A549 (cell line): ENCODE measurements at regions not wholly inside any gene's neighbourhood (a gene's known extent, or its start where the extent isn't known, plus 50 kb on each side); places are given as distances from the start of the nearest gene placed in this dataset.

Source experiments
- ATAC-seq, 2 experiments: fragments of 200-7000 bp in 1 of 2; fragments of >200 bp in 1 of 2; cut with Nextera tagmentation in 1 of 2; cut with Tn5 transposase in 1 of 2; 3 replicates each; pipeline versions ENCODE4 v1.8.0 to v1.9.1; 2018 to 2020; ENCODE audit warnings: mild to moderate bottlenecking in 1 of 2, moderate library complexity in 1 of 2
- CTCF ChIA-PET: fragments of 300-600 bp; sonication (Branson Sonifier 250); formaldehyde crosslinking; extraction: SDS; loops from one replicate; lab custom pipeline; 2021; ENCODE audit warnings: antibody characterized with exemption, inconsistent platforms; lab: Yijun Ruan, JAX
- POLR2A ChIA-PET: fragments of 350-600 bp; formaldehyde crosslinking; extraction: SDS; loops from one replicate; lab custom pipeline; 2021; ENCODE audit warnings: antibody characterized with exemption, inconsistent platforms; lab: Yijun Ruan, JAX
- DNase-seq, 2 experiments: peaks; one replicate each; pipeline versions ENCODE4 v3.0.0 to v3.0.0-alpha.2; 2011 to 2016; ENCODE audit warnings: low read depth in 1 of 2, low spot score in 1 of 2
- FAIRE-seq: peaks from 2 replicates; lab custom pipeline; 2011; peaks lifted over from hg19 to GRCh38; lab: Jason Lieb, UNC
- H3K27ac ChIP-seq, 2 experiments: fragments of >200 bp; sonication (Bioruptor Twin); formaldehyde crosslinking; 3 replicates each; pipeline ENCODE4 v1.5.1; 2016 to 2017
- H3K4me1 ChIP-seq: fragments of >200 bp; sonication (Bioruptor Twin); formaldehyde crosslinking; 3 replicates; pipeline ENCODE4 v1.6.1; 2016
- H3K4me2 ChIP-seq: fragments of >200 bp; sonication (Bioruptor Twin); formaldehyde crosslinking; 3 replicates; pipeline ENCODE4 v1.6.1; 2016
- H3K4me3 ChIP-seq: fragments of >200 bp; sonication (Bioruptor Twin); formaldehyde crosslinking; 3 replicates; pipeline ENCODE4 v1.5.1; 2016
- H3K9me3 ChIP-seq: fragments of >200 bp; sonication (Bioruptor Twin); formaldehyde crosslinking; 3 replicates; pipeline ENCODE4 v1.6.1; 2016
- BCL3 ChIP-seq: fragments of >200 bp; sonication (Bioruptor Twin); formaldehyde crosslinking; IDR thresholded peaks from 3 replicates; pipeline ENCODE4 v1.6.1; 2016
- CTCF ChIP-seq: fragments of >200 bp; sonication (Bioruptor Twin); formaldehyde crosslinking; IDR thresholded peaks from 3 replicates; pipeline ENCODE4 v1.5.1; 2016
- EHF ChIP-seq: fragments of 250-450 bp; sonication (Bioruptor Pico); IDR thresholded peaks from 2 replicates; pipeline ENCODE4 v1.5.0; 2020; ENCODE audit warnings: mild to moderate bottlenecking
- FOSB ChIP-seq: fragments of 250-450 bp; sonication (Bioruptor Pico); IDR thresholded peaks from 2 replicates; pipeline ENCODE4 v1.5.0; 2020; ENCODE audit warnings: mild to moderate bottlenecking, moderate library complexity
- HEYL ChIP-seq: fragments of 250-450 bp; sonication (Bioruptor Pico); IDR thresholded peaks from 2 replicates; pipeline ENCODE4 v1.8.0; 2021; ENCODE audit warnings: mild to moderate bottlenecking, moderate library complexity
- HMGXB4 ChIP-seq: fragments of 250-450 bp; sonication (Bioruptor Pico); IDR thresholded peaks from 2 replicates; pipeline ENCODE4 v1.5.0; 2021; ENCODE audit warnings: mild to moderate bottlenecking, moderate library complexity, borderline replicate concordance
- KDM1A ChIP-seq: fragments of 200-600 bp; sonication (generic); IDR thresholded peaks from 2 replicates; pipeline ENCODE4 v1.6.1; 2016; ENCODE audit warnings: low read depth, mild to moderate bottlenecking
- MYC ChIP-seq: IDR thresholded peaks from 2 replicates; pipeline ENCODE4 v1.6.1; 2012; ENCODE audit warnings: mild to moderate bottlenecking, inconsistent platforms, low read length, improper control_type of control experiment, borderline replicate concordance
- NFE2L2 ChIP-seq: fragments of 150-350 bp; conservative IDR thresholded peaks from 2 replicates; pipeline ENCODE4 v1.6.1; 2014; ENCODE audit warnings: low read length
- PBX3 ChIP-seq: IDR thresholded peaks from 2 replicates; pipeline ENCODE4 v1.6.1; 2012
- PHF8 ChIP-seq: fragments of 200-600 bp; sonication (generic); IDR thresholded peaks from 2 replicates; pipeline ENCODE4 v1.6.1; 2016; ENCODE audit warnings: low read depth, mild to moderate bottlenecking, antibody characterized with exemption, moderate library complexity, borderline replicate concordance
- RAD21 ChIP-seq, 2 experiments: fragments of >200 bp in 1 of 2; sonication (Bioruptor Twin) in 1 of 2; formaldehyde crosslinking in 1 of 2; IDR thresholded peaks in 1 of 2; conservative IDR thresholded peaks in 1 of 2; 2 replicates in 1 of 2; 3 replicates in 1 of 2; pipeline ENCODE4 v1.6.1; 2012 to 2018; ENCODE audit warnings: inconsistent platforms in 1 of 2
- REST ChIP-seq: fragments of 200-600 bp; sonication (generic); IDR thresholded peaks from 2 replicates; pipeline ENCODE4 v1.6.1; 2016; ENCODE audit warnings: antibody characterized with exemption, mild to moderate bottlenecking, moderate library complexity
- SREBF2 ChIP-seq: fragments of 450-650 bp; IDR thresholded peaks from 2 replicates; pipeline ENCODE4 v1.6.1; 2014; ENCODE audit warnings: mild to moderate bottlenecking, moderate library complexity
- TFCP2L1 ChIP-seq: fragments of 250-450 bp; sonication (Bioruptor Pico); IDR thresholded peaks from 2 replicates; pipeline ENCODE4 v1.5.0; 2021; ENCODE audit warnings: mild to moderate bottlenecking
- USF2 ChIP-seq: fragments of 450-650 bp; IDR thresholded peaks from 2 replicates; pipeline ENCODE4 v1.6.1; 2014; ENCODE audit warnings: antibody characterized with exemption
- WGBS: methylation state at CpG from one replicate; pipeline ENCODE4 v1.1.6; 2017; ENCODE audit errors: missing lambda C conversion rate; 5-methylcytosine and 5-hydroxymethylcytosine counted together

GRCh38 chr15:100780208-100780800, 99.3 kb upstream of the ALDH1A3 start:
- no peak overlapping the region for H3K27ac ChIP-seq
- CTCF ChIA-PET, result no interaction called here
- TF ChIP-seq HMGXB4 (CRISPR knock-in tag), result no peak
- TF ChIP-seq HEYL (CRISPR knock-in tag), result no peak
- TF ChIP-seq USF2, result no peak
- no peak for TF ChIP-seq PBX3
- no peak for TF ChIP-seq PHF8
- TF ChIP-seq KDM1A, result no peak
- no peak for TF ChIP-seq BCL3
- no peak for TF ChIP-seq MYC
- no peak for TF ChIP-seq NFE2L2
- TF ChIP-seq FOSB (CRISPR knock-in tag), result no peak
- TF ChIP-seq EHF, result no peak
- TF ChIP-seq TFCP2L1, result no peak
- TF ChIP-seq SREBF2, result no peak
- TF ChIP-seq RAD21 (conservative IDR thresholded peaks at IDR 0.05 in 1 of 2, IDR thresholded peaks at IDR 0.05 in 1 of 2), result no peak
- no peak for TF ChIP-seq CTCF
- no peak for TF ChIP-seq REST

More at GRCh38 chr15:100780208-100780800, 99.3 kb upstream of the ALDH1A3 start:
- peak; percentile 18 for FAIRE-seq
- WGBS, result 80% methylated on average over 13 of the region's 13 CpGs
- Histone ChIP-seq H3K4me1 (no peaks in the 10 kb centered on the region), H3K4me3 (no peak overlapping the region), H3K4me2 (no peak overlapping the region), H3K9me3 (no peaks in the 10 kb centered on the region)
- POLR2A ChIA-PET, result no interaction called here
- no peak for ATAC-seq
- no peak for DNase-seq
